ENCODE measurements at regions not wholly inside any gene's neighbourhood (a gene's known extent, or its start where the extent isn't known, plus 50 kb on each side); places are given as distances from the start of the nearest gene placed in this dataset.

- no peak for TF ChIP-seq CTCF (IDR thresholded peaks at IDR 0.05; ENCODE audit: low read depth, low read length)
- DNase-seq (ENCODE audit: low read depth, low spot score) = no peak
- in situ Hi-C loops (cut with HindIII; ENCODE audit: low sequenced_read_pairs) = no loop called here
- no peak overlapping the region for H3K4me3 ChIP-seq (ENCODE audit: low read depth, low read length)
Measured at GRCh38 chr2:136213836-136214235, 95.9 kb upstream of the CXCR4 start.

- H3K4me3 ChIP-seq (ENCODE audit: low read depth, low read length) = no peak overlapping the region
- no peak for DNase-seq (ENCODE audit: low read depth, low spot score)
- in situ Hi-C loops (cut with HindIII; ENCODE audit: low sequenced_read_pairs) = no loop called here
- no peak for TF ChIP-seq CTCF (IDR thresholded peaks at IDR 0.05; ENCODE audit: low read depth, low read length)
Measured at GRCh38 chr2:136212426-136213378, 94.8 kb upstream of the CXCR4 start.

GRCh38 chr2:136211701-136212100 is 93.8 kb upstream of the CXCR4 start:
- TF ChIP-seq CTCF (IDR thresholded peaks at IDR 0.05; ENCODE audit: low read depth, low read length) = no peak
- in situ Hi-C loops (cut with HindIII; ENCODE audit: low sequenced_read_pairs) = no loop called here
- no peak for DNase-seq (ENCODE audit: low read depth, low spot score)
- H3K4me3 ChIP-seq (ENCODE audit: low read depth, low read length) = no peak overlapping the region

DNA sequence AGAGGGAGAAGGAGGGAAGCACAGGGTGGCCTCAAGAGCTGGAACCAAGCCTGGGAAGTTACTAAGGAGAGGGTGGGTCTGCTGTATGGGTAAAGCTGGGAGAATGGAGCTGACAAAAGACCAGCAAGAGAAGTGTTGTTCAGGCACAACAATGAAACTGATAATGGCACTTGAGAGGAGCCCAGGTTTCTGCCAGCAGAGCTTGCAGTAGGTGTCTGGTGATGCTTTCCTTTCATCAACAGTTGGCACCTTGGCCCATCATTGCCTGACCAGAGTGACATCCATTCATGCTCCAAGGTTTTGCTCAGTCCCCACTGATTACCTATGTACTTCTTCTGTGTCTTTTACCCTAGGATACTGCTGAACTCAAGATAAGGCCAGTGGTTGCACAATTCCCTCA is 92.9 kb upstream of the CXCR4 start:
- H3K4me3 ChIP-seq (ENCODE audit: low read depth, low read length) = no peak overlapping the region
- in situ Hi-C loops (cut with HindIII; ENCODE audit: low sequenced_read_pairs) = no loop called here
- DNase-seq (ENCODE audit: low read depth, low spot score) = no peak
- TF ChIP-seq CTCF (IDR thresholded peaks at IDR 0.05; ENCODE audit: low read depth, low read length) = no peak

DNA sequence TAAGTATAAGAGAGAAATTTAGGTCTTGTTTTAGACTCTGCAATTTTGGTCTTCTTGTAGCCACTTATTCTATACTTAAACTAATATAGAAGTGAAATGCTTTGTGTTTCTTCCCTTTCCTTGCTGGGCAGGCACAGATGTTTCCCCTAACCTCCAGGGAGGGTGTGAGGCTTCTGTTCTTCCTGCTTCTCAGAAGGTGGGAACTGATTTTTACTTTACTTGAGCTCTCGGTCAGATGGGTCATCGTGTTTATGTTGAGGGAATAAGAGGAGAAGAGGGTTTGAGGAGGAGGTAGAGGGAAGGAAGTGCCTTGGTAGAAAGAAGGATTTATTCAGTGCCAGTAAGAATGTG is 92.5 kb upstream of the CXCR4 start:
- no peak for DNase-seq (ENCODE audit: low read depth, low spot score)
- in situ Hi-C loops (cut with HindIII; ENCODE audit: low sequenced_read_pairs) = no loop called here
- TF ChIP-seq CTCF (IDR thresholded peaks at IDR 0.05; ENCODE audit: low read depth, low read length) = no peak
- no peak overlapping the region for H3K4me3 ChIP-seq (ENCODE audit: low read depth, low read length)

- no peak for TF ChIP-seq CTCF (IDR thresholded peaks at IDR 0.05; ENCODE audit: low read depth, low read length)
- no peak overlapping the region for H3K4me3 ChIP-seq (ENCODE audit: low read depth, low read length)
- no peak for DNase-seq (ENCODE audit: low read depth, low spot score)
- in situ Hi-C loops (cut with HindIII; ENCODE audit: low sequenced_read_pairs) = no loop called here
Measured at GRCh38 chr2:136209561-136210454, 91.9 kb upstream of the CXCR4 start.

All from astrocyte of the spinal cord (primary cell).